GM04504 (cell line): ENCODE measurements at regions not wholly inside any gene's neighbourhood (a gene's known extent, or its start where the extent isn't known, plus 50 kb on each side); places are given as distances from the start of the nearest gene placed in this dataset.
A peak's percentile ranks its signal among the peaks of the same experiment; 100 is the strongest.
"Not testable (repeated sequence)": the region's sequence is repeated elsewhere in the genome, so short reads cannot be mapped to it uniquely, and the experiment has no call there.

Experiments
- DNase-seq: peaks from one replicate; pipeline ENCODE4 v3.0.0-alpha.2; 2012; ENCODE audit warnings: low read depth

DNA sequence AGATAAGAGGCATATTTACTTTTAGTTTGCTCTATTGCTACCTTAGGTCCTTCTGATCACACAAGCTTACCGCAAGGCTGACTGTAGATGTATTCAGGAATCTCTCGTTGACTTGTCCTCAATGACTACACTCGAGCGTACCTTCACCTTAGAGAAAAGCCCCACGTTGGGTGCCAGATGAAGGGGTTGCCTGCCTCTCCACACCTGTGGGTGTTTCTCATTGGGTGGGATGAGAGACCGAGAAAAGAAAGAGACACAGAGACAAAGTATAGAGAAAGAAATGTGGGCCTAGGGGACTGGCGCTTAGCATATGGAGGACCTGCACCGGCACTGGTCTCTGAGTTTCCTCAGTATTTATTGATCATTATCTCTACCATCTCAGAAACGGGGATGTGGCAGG lies 51.8 kb downstream of the ASCL4 start:
- DNase-seq, result no peak

DNA sequence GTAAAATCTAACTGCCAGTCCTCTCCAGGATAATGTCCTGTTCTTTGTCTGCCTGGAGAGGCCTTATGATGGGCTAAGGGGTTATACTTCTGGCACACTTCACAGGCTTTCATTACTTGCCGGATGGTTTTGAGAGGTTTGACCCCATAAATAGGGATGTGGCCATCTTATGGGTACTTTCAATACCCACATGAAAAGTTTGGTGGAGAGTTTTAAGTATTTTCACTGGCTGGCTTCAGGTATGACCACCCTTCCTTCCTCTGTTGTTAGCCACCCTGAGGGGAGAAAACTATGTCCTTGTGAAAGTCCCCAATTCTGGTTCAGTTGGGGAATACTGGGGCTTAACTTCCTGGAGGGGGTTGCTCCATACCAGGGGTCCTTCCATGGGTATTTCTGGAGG lies 54.8 kb downstream of the ASCL4 start:
- no peak for DNase-seq

DNA sequence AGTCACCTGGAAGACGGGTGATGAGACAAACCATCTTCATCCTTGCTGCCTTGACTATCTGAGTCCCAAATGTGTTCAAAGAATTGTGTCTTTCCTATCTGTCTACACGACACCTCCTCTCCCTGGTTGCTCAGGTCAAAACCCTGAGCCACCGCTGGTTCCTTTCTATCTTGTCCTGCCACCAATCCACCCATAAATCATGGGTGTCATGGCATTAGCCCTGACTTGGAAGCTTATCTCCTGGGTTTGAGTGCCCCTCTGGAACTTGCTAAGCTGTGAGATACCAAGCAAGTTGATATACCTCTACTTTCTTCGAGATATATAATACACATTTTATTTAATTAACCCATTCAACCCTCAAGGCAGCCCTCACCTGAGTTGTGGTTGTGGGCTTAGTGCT lies 57.9 kb downstream of the ASCL4 start:
- DNase-seq, result no peak

DNA sequence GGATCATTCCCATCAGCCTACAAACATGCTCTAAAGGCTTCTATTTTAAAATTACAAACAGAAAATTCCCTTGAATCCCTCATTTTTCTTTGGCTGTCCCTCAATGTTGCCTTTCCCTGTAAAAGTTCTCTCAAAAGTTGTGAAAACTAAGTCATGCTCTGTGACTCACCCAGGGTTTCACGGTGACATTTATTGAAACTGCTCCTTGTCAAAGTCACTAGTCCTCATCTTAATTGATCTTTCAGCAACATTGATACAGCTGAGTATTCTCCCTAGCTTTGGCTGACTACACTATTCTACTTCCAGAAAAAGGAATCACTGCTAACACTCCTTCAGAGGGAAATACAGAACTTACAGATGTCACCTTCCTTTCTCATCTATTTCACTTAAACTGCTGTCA lies 65.7 kb downstream of the ASCL4 start:
- DNase-seq, result no peak

- DNase-seq, result no peak
Observed at GRCh38 chr12:107843351-107844311, 69.1 kb downstream of the ASCL4 start.

DNA sequence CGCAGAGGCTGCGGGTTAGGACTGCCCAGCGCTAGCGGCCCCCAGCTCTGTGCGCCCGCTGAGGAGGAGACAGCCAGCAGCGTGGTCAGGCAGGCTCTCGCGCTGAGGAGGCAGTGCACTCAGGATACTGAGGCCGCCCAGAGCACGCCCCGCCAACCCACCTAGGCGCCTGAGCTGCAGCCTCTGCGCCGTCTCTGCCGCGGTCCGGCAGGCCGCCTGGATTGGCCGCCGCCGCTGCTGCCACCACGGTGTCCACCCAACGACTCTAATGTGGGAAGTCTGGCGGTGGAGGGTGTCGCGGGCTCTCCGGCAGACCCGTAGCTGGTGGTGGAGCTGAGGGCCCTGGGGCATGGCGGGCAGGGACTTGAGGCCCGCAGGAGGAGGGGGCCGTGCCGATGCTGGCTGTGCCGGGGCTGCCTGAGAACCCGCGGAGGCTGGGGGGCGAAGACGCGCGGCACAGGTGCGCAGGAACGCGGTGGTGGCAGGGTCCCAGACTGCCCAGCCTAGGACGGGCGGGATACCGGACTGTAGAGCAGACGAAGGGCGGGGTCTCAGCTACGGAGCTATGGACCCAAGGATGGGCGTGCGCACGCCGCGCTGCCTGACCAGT lies 69.9 kb downstream of the ASCL4 start:
- no peak for DNase-seq

- DNase-seq, result no peak
Observed at GRCh38 chr12:107845226-107845979, 70.9 kb downstream of the ASCL4 start.

- DNase-seq, result no peak
Observed at GRCh38 chr12:107845980-107846659, 71.6 kb downstream of the ASCL4 start.

DNA sequence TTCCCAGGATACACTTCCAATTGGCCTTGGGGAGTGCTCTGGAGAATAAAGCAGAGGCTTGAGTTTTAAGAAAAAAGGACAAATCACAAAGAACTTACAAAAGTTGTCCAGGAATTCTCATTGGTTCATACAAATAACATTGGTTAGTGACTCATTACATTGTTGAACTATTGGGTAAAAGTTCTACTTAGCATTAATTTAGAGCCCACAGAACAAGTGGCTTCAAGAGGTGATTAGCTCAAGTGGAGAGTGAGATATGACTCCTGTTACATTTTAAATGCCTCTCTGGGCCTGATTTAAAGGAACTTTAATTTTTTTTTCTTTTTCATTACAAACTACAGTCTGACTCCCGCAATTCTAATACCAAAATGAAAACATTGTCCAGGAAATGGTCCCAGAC lies 72.9 kb downstream of the ASCL4 start:
- no peak for DNase-seq

DNA sequence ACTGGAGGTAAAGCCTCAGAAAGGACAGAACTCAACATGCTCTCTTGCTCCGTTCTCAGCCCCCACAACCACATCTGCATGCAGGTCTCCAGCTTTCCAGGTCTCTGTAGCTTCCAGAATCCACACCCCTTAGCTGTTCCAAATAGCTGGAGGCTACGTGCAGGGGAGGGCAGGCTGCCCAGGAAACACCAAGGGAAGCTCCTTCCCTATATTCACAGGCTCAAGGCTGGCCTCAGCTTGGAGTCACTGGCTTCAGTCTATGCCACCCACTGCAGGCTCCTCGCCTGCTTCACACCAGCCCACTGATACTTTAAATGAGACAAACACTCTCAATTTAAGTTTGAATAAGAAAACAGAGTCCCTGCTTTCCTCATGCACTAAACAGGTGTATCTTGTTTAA lies 73.3 kb downstream of the ASCL4 start:
- DNase-seq, result no peak

DNA sequence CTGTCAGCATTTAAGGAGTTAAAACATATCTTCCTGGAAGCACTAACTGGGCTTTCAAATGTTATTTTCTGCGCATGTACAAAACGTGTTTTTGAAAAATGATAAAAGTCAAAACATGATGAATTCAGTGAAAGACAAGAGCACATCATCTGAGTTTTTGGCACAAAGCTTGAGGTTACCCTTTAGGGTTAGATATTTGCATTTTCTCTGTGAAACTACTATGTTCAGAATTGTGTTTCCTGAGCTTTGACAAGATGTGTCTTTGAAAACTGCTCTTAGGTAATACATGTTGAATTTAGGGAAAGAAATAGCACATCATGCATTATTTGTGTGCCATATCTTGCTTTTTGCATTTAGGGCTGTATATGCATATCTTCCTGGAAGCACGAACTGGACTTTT lies 79.0 kb downstream of the ASCL4 start:
- no peak for DNase-seq

DNA sequence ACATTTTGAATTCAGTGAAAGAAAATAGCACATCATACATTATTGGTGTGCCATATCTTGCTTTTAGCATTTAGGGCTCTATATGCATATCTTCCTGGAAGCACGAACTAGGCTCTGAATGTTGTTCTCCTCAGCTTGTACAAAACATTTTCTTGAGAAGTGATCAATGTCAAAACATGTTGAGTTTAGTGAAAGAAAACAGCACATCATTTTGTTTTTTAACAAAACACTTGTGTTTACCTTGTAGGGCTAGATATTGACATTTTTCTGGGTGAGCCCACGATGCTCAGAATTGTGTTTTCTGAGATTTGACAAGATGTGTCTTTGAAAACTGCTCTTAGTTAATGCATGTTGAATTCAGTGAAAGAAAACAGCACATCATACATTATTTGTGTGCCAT lies 81.0 kb downstream of the ASCL4 start:
- no peak for DNase-seq

DNA sequence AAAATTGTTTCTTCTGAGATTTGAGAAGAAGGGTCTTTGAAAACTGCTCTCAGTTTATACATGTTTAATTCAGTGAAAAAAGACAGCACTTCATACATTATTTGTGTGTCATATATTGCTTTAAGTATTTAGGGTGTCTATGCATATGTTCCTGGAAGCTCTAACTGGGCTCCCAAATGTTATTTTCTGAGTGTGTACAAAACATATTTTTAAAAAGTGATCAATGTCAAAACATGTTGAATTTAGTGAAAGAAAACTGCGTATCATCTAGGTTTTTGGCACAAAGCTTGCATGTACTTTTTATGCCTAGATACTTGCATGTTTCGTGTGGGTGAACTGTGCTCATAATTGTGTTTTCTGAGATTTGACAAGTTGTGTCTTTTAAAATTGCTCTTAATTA lies 81.6 kb downstream of the ASCL4 start:
- DNase-seq, result no peak

DNA sequence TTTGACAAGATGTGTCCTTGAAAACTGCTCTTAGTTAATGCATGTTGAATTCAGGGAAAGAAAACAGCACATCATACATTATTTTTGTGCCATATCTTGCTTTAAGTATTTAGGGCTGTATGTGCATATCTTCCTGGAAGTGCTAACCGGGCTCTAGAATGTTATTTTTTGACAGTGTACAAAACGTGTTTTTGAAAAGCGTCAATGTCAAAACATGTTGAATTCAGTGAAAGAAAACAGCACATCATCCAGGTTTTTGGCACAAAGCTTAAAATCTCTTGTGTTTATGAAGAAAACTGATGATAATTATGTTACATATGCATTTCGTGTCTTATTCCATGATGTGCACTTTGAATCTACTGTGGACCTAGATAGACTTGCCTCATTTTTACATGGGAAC lies 82.7 kb downstream of the ASCL4 start:
- no peak for DNase-seq

- no peak for DNase-seq
Observed at GRCh38 chr12:107859367-107859766, 84.9 kb downstream of the ASCL4 start.

DNA sequence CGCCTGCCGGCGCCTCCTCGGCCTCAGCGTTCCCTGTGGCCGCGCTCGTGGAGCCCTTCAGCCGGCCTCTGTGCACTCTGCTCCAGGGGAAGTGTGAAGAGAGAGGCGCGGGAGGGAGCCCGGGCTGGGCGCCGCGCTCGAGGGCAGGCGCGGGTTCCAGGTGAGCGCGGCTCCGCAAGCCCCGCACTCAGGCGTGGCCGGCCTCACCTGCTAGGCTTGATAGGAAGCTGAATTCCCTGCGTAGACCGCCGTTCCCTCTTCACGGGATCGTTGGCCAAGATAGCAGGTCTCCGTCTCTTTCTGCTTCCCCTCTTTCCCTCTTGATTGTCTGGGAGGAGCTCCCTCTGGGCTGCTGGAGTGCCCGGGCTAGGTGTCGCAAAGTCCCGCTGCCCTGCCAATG lies 89.7 kb downstream of the ASCL4 start:
- DNase-seq, result no peak

DNA sequence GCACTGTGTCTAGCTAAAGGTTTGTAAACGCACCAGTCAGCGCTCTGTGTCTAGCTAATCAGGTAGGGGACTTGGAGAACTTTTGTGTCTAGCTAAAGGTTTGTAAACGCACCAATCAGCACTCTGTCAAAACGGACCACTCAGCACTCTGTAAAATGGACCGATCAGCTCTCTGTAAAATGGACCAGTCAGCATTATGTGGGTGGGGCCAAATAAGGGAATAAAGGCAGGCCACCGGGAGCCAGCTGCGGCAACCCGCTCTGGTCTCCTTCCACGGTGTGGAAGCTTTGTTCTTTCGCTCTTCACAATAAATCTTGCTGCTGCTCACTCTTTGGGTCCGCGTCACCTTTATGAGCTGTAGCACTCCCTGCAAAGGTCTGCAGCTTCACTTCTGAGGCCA lies 90.2 kb downstream of the ASCL4 start:
- DNase-seq, result not testable (repeated sequence)

DNA sequence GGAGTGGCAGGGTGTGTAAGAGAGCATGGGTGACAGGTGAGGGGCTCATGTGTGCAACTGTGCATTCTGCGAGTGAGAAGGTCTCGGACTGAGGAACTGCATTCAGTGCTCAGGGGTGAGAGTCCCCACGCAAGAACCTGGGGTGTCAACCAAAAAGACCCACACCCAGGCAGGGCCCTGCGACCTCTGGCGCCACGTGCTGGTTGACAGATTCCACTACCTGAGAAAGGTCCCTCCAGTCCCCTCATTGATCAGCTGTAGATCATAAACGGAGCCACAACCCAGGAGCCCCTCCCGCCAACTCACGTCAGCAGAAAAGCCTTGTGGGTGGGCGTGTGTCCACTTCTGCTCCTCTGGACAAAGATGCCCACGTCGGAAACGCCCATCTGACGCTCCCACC lies 98.7 kb downstream of the ASCL4 start:
- DNase-seq, result no peak

DNA sequence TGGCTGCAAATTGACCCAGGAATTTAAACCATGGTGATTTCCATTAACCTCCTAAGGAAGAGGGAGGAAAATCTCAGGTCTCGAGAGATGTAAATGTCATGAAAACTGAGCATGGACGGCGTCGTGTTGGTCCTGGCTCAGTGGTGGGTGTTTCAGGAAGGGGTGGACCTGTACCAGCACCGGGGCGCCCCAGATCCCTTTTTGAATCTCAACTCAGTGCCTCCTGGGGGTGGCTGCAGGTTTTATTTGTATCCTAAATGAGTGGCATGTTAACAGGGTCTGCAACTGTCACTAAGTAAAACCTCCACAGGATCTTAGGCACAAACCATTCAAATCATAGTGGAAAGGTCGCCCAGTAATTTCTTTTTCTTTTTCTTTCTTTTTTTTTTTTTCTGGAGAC lies 101.3 kb downstream of the ASCL4 start:
- no peak for DNase-seq

- DNase-seq, result peak; percentile 11
Observed at GRCh38 chr12:107884769-107885694, 110.5 kb downstream of the ASCL4 start.

DNA sequence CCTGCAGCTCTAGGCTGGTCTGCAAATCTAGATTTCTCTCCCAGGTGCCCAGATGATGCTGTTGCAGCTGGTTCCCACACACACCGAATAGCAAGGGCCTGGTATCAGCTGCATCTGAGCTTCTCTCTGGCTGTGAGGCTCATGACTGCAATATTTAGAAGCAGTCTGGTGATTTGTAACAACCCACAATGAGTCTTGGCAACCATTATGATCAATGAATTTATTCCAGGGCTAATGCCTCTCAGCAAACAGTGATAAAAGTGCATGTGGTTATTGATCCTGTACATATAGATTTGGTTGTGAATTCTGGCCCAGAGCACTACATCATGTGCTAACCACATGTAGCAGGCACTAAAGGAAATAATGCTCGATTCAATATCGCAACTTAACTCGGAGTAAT lies 114.3 kb downstream of the ASCL4 start:
- no peak for DNase-seq
